IPS-NIHi7 (cell line): ENCODE measurements at regions not wholly inside any gene's neighbourhood (a gene's known extent, or its start where the extent isn't known, plus 50 kb on each side); places are given as distances from the start of the nearest gene placed in this dataset.

ENCODE experiments used
- DNase-seq: peaks from one replicate; pipeline ENCODE4 v3.0.0; 2012; ENCODE audit warnings: mixed read lengths; ENCODE audit errors: extremely low spot score

DNA sequence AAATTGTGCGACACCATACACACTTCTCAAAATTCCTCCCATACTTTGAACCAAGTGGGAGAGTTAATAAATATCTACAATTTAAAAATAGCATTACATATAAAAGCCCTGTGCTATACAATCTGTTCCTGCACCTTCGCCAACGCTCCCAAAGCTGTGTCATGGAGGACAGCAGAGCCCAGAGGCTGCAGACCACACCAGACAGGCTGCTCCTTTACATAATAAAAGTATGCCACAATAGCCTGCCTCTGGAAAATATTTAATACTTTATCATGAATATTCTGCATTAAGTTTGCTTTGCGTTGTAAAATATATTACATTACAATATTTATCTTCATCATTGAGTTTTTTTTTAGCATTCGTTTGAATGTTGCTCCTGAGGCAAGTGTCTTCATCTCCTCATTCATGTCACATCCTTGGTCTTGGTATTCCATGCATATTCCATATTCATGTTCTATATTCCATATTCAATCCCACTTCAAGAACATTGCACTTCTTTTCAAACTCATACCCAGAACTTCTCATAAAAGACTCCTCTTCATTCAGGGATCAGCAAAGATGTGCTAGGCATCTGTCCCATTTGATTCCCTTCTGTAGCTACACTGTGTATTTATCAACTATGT lies 663.9 kb downstream of the POM121L12 start:
- DNase-seq, result no peak

DNA sequence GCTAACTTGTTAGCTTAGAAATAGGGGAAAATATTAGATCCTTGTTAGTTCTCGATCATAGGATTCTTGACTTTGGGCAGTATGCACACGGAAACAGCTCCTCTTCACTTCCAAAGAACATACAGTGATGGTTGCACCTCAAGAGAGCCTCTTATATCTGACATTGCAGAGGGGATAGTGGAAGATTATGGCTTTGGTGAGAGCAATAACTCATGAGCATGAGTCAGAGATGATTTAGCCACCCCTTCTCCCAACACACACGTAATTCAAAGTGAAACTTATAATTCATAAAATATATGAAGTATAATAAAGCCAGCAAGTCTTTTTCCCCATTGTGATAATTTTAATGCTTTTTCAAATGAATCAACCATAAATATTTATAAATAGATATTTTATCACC lies 683.7 kb downstream of the POM121L12 start:
- DNase-seq, result no peak

DNA sequence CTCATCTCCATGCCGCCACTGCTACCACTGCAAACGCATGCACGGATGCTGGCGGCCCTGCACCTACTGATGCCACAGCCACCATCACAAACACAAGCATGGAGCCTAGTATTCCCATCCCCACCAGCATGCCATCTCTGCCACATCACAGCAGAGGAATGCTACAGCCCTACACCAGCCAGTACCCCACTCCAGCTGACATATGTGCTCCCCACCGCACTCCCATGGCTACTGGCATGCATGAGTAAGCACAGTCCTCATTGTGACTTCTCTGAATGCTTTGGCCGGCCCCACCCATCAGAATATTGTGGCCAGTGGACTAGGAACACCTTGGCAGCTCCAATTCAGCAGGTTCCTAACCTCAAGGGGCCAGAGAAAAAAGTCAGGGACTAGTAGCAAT lies 705.5 kb downstream of the POM121L12 start:
- no peak for DNase-seq

DNA sequence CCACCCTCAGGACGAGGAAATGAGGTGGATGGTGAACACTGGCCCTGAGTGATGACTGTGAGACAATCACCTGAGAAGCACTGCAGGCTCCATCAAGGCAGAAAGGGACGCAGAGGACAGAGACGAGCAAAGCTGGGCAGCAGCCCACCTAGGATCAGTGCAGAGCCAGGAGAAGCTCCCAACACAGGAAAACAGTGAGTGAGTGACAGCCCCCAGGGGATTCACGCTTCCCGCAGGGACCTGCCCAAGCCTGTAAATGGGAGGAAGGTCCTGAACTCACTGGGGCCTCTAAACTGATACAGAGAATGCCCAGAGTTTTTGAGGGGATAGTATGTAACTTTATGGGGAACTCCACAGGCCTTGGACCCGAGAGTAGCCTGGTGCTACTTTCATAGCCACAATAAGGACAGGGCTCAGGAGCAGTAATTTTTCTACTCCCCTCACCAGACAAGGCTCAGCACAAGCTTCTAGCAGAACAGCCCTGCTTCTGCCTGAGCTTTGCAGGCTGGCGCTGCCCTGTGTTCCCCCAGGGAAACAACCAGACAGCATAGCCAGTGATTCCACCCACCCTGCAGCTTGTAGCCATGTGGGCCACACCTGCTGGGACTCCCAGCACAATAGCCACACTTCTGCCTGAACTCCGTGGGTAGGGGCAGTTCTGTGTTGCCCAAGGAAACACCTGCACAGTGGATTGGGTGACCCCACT lies 708.4 kb downstream of the POM121L12 start:
- DNase-seq, result peak; percentile 15

DNA sequence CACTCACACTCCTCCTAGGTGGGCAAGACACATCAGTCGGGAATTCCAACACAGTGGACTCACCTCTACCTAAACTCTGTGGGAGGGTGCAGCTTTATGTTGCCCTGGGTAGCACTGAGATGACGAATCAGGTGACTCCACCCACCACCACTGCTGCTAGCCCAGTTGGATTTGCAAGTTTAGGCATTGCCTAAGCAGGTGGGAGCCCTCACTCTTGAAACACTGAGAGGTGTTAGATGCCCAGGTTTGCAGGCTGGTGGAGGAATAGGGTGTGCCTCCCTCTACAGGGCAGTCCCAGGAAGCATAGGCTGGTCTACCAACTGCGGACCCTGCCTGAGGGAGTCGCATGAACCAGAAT lies 708.9 kb downstream of the POM121L12 start:
- peak; percentile 20 for DNase-seq

DNA sequence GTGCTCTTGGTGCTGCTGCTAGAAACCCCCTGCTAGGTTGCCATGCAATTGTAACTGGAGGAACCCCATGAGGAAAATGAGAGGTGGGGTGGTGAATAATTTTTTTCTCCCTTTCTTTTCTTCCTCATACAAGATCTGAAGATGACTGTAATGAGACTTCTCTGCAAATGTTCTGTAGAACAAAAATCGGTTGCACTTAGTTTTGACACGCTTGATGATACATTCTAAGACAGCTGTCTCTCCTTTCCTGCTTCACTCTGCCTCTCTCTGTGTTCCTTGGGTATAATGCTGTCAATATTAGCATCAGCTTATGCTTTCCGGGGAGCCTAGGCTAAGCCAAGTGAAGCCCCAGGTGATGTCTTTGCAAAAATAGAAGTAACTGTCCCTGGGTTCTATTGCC lies 721.5 kb downstream of the POM121L12 start:
- DNase-seq, result no peak

DNA sequence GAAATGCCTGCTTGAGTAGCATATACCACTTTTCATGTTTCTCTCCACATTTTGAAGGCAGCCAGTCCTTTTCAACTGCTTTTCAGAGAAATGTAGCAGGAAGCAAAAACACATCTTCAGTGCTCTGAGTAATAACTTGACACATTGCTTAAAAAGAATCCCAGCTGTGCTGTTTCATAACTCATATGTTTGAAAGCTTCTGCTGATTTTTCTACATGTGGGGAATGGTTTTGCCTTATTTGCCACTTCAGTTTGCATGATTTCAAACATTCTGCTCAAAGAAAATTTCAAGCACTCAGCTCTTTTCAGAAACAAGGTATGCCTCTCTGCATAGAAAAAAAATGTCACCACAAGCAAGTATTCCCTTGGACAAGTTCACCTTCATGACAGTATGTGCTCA lies 732.8 kb downstream of the POM121L12 start:
- DNase-seq, result no peak

DNA sequence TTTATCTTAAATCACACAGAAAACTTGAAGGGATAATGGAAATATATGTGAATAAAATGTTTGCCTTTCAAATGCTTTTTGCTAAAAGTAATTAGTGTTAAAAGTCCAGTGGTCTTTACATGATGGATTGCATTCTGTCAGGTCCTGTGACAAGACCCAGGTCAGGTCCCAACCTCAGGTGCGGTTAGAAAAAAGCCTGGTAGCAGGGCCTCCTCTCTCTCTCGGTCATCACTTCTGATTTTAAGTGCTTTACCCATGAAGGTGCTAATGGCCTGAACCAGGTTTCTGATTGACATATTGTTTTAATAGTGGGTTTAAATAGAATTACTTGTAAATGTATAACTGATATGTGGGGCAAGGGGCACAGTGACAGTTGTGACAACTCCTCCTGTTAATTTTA lies 736.3 kb downstream of the POM121L12 start:
- no peak for DNase-seq

DNA sequence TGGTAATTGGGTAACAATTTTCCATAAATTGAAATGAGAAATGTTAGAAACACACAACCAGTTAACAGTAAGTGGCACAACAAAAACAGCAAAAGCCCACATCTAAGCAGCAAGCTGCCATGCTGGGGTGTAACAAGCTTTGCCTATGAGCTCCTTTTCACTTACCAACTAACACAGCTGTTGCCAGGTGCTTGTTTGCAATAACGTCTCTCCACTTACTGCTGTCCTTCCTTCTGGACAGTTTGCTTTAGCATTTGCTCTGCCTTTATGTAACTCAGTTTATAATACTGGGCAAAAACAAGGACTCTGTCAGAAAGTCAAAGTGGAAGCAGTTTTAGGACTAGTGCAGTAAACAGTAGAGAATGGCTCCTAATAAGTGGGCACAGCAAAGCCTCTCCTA lies 740.9 kb downstream of the POM121L12 start:
- DNase-seq, result no peak

DNA sequence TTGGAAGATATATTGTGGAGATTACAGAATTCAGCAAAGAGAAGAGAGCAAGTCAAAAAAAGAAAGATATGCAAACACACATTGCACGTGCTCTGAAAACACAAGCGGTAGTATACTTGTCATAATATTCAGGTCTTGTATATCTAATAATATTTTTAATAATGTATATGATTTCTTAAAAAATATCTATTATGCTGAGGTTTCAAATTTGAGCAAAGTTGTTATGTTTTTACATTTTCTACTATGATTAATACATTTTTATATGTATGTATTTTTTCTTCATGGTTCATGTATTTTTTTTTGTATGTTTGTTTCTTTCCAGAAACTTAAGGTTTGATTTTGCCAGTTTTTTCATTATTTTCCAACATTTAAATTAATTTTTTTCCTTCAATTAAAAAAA lies 752.4 kb upstream of the VSTM2A start:
- DNase-seq, result no peak

DNA sequence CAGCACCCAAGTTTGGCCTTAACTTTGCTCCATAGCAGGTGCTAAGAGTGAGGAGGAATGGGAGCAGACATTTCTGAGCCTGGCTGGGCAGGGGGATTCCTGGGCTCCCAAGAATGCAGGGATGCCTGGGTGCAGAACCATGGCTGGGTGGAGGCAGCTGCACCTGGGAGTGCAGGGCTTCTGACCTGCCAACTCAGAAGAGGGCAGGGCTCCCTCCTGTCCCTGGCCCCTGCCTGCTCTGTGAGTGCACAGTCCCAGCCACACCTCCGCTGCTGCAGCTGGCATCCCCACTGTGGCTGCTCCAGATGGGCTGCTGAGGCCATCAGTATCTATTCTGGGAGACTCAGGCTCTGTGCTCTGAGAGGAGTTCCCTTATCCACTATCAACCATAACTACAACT lies 747.4 kb upstream of the VSTM2A start:
- no peak for DNase-seq

DNA sequence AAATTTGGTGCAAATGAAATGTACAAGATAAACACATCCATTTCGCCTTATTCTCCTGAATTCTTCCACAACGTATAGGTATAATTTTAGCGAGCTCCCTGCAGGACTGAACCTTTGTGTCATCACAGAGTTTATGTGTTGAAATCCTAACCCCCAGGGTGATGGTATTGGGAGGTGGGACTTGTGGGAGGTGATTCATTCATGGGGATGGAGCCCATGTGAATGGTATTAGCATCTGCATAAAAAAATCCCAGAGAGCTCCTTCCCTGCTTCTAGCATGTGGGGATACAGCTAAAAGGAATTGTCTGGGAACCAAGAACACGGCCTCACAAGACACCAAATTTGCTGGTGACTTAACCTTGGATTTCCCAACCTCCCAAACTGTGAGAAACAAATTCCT lies 741.4 kb upstream of the VSTM2A start:
- DNase-seq, result peak; percentile 14

DNA sequence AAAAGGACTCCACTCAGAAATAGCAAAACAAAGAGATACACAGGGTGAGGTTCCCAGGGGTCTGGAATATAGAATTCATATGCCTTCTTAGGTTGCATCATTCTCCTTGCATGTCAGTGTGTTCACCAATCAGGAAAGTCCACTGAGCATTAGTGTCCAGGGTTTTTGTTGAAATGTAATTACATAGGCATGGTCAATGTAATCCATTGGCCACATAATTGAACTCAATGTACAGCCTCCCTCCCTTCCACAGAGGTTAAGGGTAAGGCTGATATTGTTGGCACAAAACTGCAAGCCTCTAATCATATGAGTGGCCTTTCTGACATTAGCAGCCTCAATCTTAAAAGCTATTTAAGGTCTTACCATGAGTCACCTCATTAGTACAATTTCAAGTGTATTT lies 736.1 kb upstream of the VSTM2A start:
- DNase-seq, result no peak

DNA sequence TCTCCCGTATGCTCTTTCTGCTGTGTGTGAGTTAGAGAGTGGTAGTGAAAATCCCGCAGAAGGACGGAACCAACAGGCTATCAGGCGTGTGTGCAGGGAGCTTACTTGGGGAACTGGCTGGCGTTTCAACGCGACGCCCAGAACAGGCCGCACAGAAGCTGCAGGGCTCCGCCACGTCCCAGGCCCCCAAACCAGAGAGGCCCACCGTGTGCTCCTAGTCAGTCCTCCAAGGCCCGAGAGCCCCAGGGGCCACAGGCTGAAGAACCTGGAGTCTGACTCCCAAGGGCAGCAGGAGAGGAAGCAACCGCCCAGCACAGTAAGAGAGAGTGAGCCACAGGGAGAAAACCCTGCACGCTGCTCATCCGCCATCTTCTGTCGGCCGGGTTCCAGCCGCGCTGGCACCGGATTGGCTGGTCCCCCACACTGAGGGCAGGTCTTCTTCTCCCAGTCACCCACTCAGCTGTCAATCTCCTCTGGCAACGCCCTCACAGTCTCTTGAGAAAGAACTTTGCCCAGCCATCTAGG lies 730.6 kb upstream of the VSTM2A start:
- no peak for DNase-seq

DNA sequence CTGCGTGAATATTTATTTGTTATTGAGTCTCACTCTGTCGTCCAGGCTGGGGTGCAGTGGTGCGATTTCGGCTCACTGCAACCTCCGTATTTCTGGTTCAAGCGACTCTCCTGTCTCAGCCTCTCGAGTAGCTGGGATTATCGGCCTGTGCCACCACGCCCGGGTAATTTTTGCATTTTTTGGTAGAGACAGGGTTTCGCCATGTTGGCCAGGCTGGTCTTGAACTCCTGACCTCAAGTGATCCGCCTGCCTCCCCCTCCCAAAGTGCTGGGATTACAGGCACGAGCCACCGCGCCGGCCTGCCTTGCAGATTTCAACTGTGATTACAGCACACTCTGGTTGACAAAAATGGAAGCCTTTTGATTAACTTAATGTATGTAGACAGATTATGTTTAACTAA lies 730.0 kb upstream of the VSTM2A start:
- DNase-seq, result no peak

DNA sequence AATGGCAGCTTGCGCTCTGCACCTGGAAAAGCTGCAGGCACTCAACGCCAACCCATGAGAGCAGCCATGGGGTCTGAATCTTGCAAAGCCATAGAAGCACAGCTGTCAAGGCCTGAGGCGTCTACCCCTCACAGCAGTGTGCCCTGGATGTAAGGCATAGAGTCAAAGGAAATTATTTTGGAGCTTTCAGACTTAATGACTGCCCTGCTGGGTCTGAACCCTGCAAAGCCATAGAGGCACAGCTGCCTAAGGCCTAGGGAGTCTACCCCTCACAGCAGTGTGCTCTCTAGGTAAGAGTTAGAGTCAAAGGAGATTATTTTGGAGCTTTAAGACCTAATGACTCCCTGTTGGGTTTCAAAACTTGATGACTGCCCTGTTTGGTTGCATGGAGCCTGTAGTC lies 706.9 kb upstream of the VSTM2A start:
- DNase-seq, result no peak

DNA sequence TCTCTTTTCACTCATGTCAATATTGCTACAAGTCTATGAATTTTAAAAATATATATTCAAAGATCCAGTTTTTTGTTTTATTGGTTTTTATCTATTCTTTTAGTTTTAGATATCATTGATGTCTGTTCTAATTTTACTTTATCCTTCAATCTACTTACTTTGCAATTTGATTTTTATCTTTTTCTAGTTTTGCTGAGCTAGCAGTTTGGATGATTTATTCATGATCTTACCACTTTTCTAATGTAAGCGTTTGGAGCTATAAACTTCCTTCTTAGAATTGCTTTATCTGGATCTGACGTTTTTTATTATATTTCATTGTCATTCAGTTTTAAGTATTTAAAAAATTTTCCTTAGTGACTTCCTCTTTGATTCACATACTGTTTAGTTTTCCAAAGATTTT lies 664.5 kb upstream of the VSTM2A start:
- no peak for DNase-seq

DNA sequence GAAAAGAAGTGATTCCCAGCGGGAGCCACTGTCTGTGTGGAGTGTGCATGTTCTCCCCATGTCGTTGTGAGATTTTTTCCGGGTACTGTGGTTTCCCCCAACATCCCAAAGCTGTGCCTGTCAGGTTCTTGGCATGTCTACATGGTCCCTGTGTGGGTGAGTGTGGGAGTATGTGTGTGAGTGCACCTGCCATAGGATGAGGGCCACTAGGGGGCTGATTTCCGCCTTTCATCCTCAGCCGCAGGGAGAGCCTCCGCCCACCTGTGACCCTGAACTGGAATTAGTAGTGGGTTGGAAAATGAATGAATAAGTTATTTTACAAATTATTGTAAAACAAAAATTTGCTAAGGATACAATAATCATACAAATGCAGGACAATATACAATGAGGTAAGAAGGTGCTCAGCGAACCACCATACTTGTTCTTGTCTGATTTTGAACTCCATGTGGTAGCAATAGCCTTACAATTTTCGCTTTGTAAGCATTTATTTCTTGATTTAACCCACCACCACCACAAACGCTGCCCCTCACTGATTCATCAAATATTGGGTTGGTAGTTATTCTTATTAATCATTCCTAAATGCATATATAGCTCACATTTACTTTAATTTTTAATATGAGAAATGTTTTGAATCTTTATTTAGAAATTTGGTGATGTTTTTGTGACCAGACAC lies 641.2 kb upstream of the VSTM2A start:
- peak; percentile 15 for DNase-seq

DNA sequence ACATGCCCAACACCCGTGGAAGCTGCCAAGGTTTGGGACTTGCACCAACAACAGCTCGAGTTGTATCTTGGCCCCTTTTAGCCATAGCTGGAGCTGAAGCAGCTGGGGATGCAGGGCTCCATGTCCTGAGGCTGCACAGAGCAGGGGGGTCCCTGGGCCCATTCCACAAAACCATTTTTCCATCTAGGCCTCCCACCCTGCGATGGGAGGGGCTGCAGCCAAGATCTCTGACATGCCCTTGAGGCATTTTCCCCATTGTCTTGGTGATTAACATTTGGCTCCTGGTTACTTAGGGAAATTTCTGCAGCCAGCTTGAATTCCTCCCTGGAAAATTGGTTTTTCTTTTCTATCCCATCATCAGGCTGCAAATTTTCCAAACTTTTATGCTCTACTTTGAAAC lies 637.8 kb upstream of the VSTM2A start:
- DNase-seq, result no peak

DNA sequence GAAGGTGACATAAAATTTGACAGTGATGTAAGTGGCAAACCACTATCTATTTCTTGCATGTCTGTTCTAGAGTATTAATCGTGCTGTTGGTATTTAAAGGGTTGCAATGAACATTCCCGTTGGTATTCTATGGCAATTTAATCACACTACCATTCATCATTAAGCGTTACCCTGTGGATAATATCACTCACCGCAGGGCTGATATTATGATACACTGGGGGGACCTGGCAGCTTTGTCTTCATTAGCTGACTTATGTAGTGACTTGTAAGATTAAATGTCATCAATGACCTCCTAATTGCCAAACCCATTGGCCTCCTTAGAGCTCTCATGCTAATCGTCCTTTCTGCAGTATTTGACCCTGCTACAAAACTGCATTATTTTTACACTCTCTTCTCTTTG lies 624.5 kb upstream of the VSTM2A start:
- no peak for DNase-seq

DNA sequence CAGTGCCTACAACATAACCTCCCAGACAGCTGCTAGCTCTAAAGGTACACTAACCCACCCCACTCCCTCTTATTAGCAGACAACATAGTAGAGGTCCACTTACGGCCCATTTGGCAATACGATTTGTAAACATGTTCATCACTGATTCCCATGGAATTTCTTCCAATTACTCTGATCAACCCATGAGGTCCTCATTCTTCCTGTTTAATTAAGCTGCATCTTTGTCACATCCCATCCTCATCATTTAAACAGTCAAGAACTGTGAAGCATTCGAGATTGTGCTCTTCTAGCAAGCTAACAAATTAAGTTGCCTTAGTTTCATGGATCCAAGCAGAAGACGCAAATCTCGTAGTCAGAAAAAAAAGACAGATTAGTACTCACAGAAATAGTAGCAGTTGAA lies 622.2 kb upstream of the VSTM2A start:
- no peak for DNase-seq

DNA sequence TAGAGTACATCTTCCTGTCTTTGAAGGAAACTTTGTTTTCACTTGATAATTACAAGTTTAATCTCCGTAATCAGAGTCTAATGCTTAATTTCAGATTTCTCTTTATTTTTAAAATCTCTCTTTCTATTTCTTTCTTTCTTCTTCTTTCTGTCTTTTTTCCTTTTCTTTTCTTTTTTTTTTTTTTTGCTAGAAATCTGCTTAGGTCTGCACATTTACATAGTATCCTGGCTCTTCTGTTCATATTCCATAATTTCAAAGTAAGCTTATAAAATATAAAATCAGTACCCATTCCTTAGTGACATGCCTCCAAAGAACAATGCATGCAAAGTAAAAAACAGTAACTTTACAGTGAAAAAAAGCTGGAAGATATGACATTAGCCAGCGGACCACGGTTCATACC lies 601.7 kb upstream of the VSTM2A start:
- DNase-seq, result no peak

DNA sequence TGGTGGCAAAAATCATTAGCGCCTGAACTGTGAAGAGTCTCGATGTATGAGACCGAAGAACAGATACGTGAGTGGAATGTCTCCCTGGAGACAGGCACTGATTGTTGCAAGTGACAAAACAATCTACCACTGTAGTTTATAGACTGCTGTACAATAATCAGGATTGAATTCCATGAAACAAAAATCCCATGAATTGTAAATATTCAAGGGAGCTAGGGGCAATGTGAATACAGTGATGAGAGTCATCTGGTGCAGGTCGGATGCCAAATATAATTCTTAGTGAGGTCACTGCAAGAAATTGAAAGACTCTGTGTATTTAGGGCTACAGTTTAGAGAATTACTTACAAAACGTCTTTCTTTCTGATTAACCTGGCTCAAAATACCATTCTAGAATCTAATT lies 594.4 kb upstream of the VSTM2A start:
- no peak for DNase-seq
